ENCODE measurements at regions not wholly inside any gene's neighbourhood (a gene's known extent, or its start where the extent isn't known, plus 50 kb on each side); places are given as distances from the start of the nearest gene placed in this dataset.

GRCh38 chr6:90809035-90809434, 222.2 kb upstream of the MAP3K7 start:
- TF ChIP-seq EZH2phosphoT487 (IDR thresholded peaks at IDR 0.05; ENCODE audit: borderline replicate concordance, low read length) (no peak), CTCF (conservative IDR thresholded peaks at IDR 0.05; ENCODE audit: low read depth, low read length) (no peak), EZH2 (IDR thresholded peaks at IDR 0.05; ENCODE audit: low read length, unreplicated experiment) (no peak)

All from PC-3 (cell line).